ENCODE measurements at regions not wholly inside any gene's neighbourhood (a gene's known extent, or its start where the extent isn't known, plus 50 kb on each side); places are given as distances from the start of the nearest gene placed in this dataset.

DNA sequence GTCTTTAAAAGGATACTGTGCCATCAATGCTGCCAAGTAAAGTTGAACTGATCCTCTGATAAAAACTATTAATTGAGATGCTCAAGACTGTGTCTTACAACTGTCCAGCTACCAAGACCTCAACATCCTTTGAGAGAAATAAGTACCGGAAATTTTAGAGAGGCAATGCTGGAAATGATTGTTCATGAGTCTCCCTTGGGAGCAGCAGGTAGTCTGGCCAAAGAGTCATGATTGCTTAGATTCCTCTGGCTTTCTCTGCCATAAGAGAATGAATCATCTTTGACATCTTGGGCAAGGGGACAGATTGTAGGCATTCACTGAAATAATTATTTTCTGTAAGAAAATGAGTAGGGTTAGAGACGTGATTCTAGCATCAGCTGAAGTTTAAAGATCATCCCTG is 466.6 kb upstream of the DAB2 start:
- H3K79me1 ChIP-seq (ENCODE audit: insufficient read depth, low read depth, low read length, poor library complexity, severe bottlenecking): no peaks in the 10 kb centered on the region
- no peaks in the 10 kb centered on the region for H4K20me1 ChIP-seq (ENCODE audit: control insufficient read depth, insufficient read depth, insufficient read length)
- TF ChIP-seq, protein P1, sequence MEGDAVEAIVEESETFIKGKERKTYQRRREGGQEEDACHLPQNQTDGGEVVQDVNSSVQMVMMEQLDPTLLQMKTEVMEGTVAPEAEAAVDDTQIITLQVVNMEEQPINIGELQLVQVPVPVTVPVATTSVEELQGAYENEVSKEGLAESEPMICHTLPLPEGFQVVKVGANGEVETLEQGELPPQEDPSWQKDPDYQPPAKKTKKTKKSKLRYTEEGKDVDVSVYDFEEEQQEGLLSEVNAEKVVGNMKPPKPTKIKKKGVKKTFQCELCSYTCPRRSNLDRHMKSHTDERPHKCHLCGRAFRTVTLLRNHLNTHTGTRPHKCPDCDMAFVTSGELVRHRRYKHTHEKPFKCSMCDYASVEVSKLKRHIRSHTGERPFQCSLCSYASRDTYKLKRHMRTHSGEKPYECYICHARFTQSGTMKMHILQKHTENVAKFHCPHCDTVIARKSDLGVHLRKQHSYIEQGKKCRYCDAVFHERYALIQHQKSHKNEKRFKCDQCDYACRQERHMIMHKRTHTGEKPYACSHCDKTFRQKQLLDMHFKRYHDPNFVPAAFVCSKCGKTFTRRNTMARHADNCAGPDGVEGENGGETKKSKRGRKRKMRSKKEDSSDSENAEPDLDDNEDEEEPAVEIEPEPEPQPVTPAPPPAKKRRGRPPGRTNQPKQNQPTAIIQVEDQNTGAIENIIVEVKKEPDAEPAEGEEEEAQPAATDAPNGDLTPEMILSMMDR (conservative IDR thresholded peaks at IDR 0.05): no peak
- H3K56ac ChIP-seq (ENCODE audit: insufficient read length, low read depth, low read length): no peak overlapping the region
- H3K4me1 ChIP-seq (ENCODE audit: insufficient read depth, low read length): no peaks in the 10 kb centered on the region
- no peaks in the 10 kb centered on the region for H3K27me3 Mint-ChIP-seq (ENCODE audit: low read depth)
- H3K79me2 ChIP-seq (ENCODE audit: insufficient read depth, low read length): no peaks in the 10 kb centered on the region
- H4K91ac ChIP-seq (ENCODE audit: insufficient read length, low read depth, low read length): no peak overlapping the region
- no peak overlapping the region for H2BK15ac ChIP-seq (ENCODE audit: low read depth, low read length)
- H2BK20ac ChIP-seq (ENCODE audit: low read depth, low read length, poor library complexity, severe bottlenecking): no peak overlapping the region
- H2BK12ac ChIP-seq (ENCODE audit: insufficient read length, low read depth, low read length): no peak overlapping the region
- H2AK5ac ChIP-seq (ENCODE audit: insufficient read length, low read length): no peak overlapping the region
- no peaks in the 10 kb centered on the region for H3K9me3 Mint-ChIP-seq
- H2BK5ac ChIP-seq (ENCODE audit: insufficient read length, low read length): no peak overlapping the region
- H3K23ac ChIP-seq (ENCODE audit: insufficient read length, low read depth, low read length): no peak overlapping the region
- no CpG with 5 or more reads among the region's 2 CpGs for WGBS (ENCODE audit: extremely low coverage, insufficient read length, low lambda C conversion rate)
- no peaks in the 10 kb centered on the region for H3K4me1 Mint-ChIP-seq
- no peak overlapping the region for H2BK120ac ChIP-seq (ENCODE audit: low read depth, low read length, poor library complexity, severe bottlenecking)
- H3K27ac ChIP-seq (ENCODE audit: insufficient read length, low read depth, low read length): no peak overlapping the region
- H3K4ac ChIP-seq (ENCODE audit: low read depth, low read length): no peak overlapping the region
- H3K23me2 ChIP-seq (ENCODE audit: insufficient read length, low read depth, low read length, poor library complexity, severe bottlenecking): no peaks in the 10 kb centered on the region
- H3K9ac ChIP-seq (ENCODE audit: extremely low read depth, insufficient read length, low read length): no peak overlapping the region
- no peak overlapping the region for H3K14ac ChIP-seq (ENCODE audit: insufficient read depth, low read length)
- no peaks in the 10 kb centered on the region for H3K27me3 ChIP-seq (ENCODE audit: insufficient read depth, low read length)
- no peak overlapping the region for H3T11ph ChIP-seq (ENCODE audit: low read length)
- no peak overlapping the region for H3K4me3 Mint-ChIP-seq
- no peak overlapping the region for H3K27ac Mint-ChIP-seq
- no peaks in the 10 kb centered on the region for H3K9me3 ChIP-seq (ENCODE audit: control insufficient read depth, low read depth, low read length)
- no peak overlapping the region for H4K5ac ChIP-seq (ENCODE audit: insufficient read length, low read depth, low read length)
- no peak for DNase-seq
- no peak overlapping the region for H3K4me2 ChIP-seq (ENCODE audit: insufficient read depth, insufficient read length, low read length)
- H3K18ac ChIP-seq (ENCODE audit: insufficient read length, low read depth, low read length): no peak overlapping the region
- no peak overlapping the region for H4K8ac ChIP-seq (replicated peaks; ENCODE audit: insufficient read length, low read depth, low read length)
- H2AFZ ChIP-seq (ENCODE audit: low read length): no peak overlapping the region
- H3K36me3 Mint-ChIP-seq (ENCODE audit: insufficient read depth in 1 of 3, low read depth in 3 of 3): no peaks in the 10 kb centered on the region

All from H9 (cell line).